ENCODE measurements at regions not wholly inside any gene's neighbourhood (a gene's known extent, or its start where the extent isn't known, plus 50 kb on each side); places are given as distances from the start of the nearest gene placed in this dataset.

- TF ChIP-seq POLR2A (IDR thresholded peaks at IDR 0.05) (no peak), CTCF (IDR thresholded peaks at IDR 0.05) (no peak), POLR2AphosphoS5 (IDR thresholded peaks at IDR 0.05) (no peak)
These were observed 91.4 kb downstream of the TMEM167A start for GRCh38 chr5:82985763-82986162.
